AG09319 (cell line): ENCODE measurements at regions not wholly inside any gene's neighbourhood (a gene's known extent, or its start where the extent isn't known, plus 50 kb on each side); places are given as distances from the start of the nearest gene placed in this dataset.

Source experiments
- DNase-seq: peaks from one replicate; pipeline ENCODE4 v3.0.0-alpha.2; 2010; ENCODE audit warnings: low read depth; ENCODE audit errors: extremely low read depth
- TF ChIP-seq, protein P1 (sequence below): IDR thresholded peaks from 2 replicates; pipeline ENCODE4 v1.5.1; 2011; ENCODE audit warnings: low read depth, mild to moderate bottlenecking, inconsistent platforms, low read length, moderate library complexity

DNA sequence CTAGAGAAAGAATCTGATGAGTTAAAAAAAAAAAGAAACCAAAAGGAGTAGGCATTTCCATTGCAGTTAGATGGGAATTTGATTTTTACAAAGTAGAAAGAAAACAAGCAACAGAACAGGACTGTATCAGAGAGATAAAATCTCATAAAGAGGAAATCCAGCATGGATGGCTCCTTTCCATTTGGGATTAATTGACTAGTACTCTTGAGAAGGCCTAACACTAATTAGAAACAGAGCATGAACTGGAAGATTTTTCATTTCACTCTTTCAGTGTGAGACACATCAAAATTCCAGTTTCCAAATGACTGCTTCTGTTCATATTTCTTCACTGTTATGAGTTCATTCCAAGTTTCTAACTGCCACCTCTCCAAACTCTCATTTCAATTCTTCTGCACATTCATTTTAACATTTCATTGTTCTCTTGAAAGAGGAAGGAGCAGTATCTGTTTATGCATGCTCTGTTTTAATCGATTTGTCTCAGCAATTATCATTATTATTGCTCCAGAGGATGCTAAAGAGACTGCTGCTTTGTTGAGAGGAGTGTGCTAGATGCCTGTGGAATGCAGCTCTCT lies 108.8 kb upstream of the PIEZO2 start:
- no peak for DNase-seq
- TF ChIP-seq, protein P1, sequence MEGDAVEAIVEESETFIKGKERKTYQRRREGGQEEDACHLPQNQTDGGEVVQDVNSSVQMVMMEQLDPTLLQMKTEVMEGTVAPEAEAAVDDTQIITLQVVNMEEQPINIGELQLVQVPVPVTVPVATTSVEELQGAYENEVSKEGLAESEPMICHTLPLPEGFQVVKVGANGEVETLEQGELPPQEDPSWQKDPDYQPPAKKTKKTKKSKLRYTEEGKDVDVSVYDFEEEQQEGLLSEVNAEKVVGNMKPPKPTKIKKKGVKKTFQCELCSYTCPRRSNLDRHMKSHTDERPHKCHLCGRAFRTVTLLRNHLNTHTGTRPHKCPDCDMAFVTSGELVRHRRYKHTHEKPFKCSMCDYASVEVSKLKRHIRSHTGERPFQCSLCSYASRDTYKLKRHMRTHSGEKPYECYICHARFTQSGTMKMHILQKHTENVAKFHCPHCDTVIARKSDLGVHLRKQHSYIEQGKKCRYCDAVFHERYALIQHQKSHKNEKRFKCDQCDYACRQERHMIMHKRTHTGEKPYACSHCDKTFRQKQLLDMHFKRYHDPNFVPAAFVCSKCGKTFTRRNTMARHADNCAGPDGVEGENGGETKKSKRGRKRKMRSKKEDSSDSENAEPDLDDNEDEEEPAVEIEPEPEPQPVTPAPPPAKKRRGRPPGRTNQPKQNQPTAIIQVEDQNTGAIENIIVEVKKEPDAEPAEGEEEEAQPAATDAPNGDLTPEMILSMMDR = no peak

DNA sequence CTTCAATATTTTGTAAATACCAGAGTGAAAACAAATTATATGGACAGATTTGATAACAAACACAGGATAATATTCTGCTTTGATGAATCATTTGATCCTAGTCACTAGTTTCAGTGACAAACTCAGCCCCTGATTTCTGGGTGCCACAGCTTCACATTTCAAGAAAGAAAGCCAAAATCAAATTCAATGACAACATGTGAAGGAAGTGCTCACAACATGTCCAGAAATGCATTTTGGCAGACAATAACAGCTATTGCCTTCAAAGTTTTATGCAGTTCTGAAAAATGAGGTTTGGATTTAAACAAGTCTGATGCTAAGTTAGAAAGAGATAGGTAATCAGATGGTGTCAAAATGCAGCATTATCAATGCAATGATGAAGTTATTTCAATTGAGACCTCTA lies 106.9 kb upstream of the PIEZO2 start:
- no peak for DNase-seq
- TF ChIP-seq, protein P1 = no peak

DNA sequence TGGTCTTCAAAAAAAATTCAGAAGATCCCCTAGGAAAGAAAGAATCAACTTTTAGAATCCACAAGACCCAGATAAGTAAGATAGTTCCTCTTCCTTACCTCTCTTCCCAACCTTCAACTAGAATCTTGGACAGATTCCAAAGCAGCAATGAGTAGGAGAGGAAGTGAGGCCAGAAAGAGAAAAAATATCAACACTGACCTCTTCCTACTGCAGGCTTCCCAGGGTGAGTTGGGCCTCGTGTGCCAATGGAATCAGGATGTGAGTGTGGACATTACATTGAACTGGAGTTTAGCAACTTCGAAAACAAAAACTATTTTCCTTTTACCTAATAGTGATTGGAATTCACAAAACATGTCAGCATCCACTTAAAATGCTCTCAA lies 102.5 kb upstream of the PIEZO2 start:
- TF ChIP-seq, protein P1 = no peak
- DNase-seq = no peak

DNA sequence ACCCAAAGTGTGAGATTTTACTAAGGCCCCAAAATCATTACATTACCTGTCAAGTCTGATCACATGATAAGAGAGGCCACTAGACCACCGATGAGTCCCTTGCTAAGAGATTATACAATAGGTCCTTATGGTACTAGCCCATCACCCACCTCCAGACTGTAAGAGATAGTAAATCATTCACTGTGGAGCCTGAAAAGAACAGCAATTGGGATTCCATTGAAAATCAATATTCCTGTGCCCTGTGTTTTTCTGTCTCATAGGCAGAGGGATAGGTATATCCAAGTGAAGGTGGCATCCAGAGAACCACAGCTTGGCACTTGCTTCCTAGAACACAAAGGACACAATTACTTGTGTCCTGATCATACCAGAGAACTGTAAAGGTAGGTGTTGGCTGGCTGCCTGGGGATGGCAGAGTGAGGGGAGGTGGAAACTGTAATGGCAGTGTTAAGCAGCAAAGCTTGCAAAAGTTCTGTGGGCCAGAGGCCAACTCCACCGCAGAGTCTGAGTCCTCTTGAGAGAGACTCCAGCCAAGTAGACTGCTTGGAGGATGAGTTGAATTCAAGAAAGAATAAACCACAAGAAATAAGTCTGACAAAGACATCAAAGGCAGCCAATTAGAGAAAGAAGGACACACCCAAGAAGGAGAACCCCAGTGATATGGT lies 102.0 kb upstream of the PIEZO2 start:
- TF ChIP-seq, protein P1 = no peak
- DNase-seq = no peak

DNA sequence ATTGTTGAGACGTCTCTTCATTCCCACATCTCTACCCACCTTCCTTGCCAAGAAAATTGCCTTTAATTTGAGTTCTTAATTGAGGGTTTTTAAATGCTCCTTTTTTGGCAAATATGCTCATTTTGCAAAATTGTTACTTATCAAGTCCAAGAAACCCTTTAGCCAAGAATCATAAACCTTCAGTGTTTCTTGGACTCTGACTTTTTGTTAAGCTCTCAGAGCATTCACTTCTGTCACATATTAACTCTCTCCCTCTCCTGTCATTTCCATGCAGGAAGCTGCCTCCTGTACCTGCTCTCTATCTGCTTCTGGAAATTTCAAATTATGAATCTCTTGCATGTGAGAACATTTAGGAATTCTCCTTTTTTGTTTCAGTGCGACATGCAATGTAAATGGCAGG lies 100.0 kb upstream of the PIEZO2 start:
- TF ChIP-seq, protein P1 = no peak
- DNase-seq = no peak

DNA sequence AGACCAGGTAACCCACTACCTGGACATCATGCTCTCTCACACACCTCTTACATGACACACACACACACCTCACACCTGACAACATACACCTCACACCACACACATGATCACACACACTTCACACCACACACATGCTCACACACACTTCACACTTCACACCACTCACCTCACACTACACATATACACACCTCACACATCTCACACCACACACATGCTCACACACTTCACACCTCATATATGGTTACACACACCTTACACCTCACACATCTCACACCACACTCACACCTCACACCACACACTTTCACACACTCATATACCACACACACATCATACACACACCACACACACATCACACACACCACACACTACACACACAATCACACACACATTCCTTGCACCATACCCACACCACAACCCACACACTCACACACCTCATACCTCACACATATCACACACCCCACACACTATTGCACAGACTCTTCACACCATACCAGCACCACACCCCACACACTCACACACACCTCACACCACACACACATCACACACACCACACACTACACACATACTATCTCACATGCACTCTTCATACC lies 98.1 kb upstream of the PIEZO2 start:
- DNase-seq = no peak
- TF ChIP-seq, protein P1 = no peak

DNA sequence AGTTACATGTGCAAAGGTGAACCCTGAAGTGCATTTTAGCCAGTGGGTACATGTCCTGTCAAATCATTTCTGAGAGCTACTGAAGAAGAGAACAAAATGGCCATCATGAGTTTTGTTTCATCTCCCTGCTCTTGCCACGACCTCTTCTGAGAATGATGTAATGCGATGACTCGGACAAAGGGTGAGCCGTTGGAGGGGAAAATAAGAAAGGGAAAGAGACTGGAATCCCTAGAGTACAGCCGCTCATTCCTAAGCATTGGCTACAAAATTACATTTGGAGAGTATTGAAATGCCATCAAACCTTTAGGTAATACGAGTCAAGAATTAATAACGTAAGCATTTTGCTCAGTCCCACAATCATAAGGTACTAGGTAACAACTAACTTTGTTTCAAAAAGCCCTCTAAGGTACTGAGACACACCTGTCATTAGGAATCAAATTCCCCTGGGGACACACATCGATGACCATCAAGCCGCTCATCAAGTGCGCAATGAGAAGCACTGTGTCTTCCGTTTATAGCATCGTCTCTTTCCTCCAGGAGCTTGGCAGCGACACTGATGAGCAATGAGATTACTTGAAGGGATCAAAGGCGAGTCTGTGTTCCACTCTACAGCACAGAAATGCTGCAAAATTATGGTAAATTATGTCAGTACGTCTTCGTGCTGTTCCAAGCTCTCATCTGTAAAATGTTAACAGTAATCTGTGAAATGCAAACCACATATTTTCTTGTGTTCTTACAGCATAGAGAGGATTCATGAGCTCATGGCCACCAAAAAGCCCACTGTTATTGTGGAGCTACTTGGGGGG lies 97.3 kb upstream of the PIEZO2 start:
- DNase-seq = no peak
- TF ChIP-seq, protein P1 = no peak
